ENCODE measurements at regions not wholly inside any gene's neighbourhood (a gene's known extent, or its start where the extent isn't known, plus 50 kb on each side); places are given as distances from the start of the nearest gene placed in this dataset.

GRCh38 chr14:25803386-25804018, 753.6 kb upstream of the STXBP6 start:
- TF ChIP-seq SUZ12 (IDR thresholded peaks at IDR 0.05), result no peak
- TF ChIP-seq ARNT (IDR thresholded peaks at IDR 0.05), result no peak
- no peak for TF ChIP-seq LEF1 (IDR thresholded peaks at IDR 0.05; ENCODE audit: borderline replicate concordance)
- no peak for TF ChIP-seq L3MBTL2 (conservative IDR thresholded peaks at IDR 0.05)
- TF ChIP-seq BHLHE40 (IDR thresholded peaks at IDR 0.05; ENCODE audit: borderline replicate concordance), result no peak
- no peak for TF ChIP-seq ELF4 (IDR thresholded peaks at IDR 0.05)
- TF ChIP-seq FOXK2 (IDR thresholded peaks at IDR 0.05), result no peak
- TF ChIP-seq HDGF (IDR thresholded peaks at IDR 0.05; ENCODE audit: borderline replicate concordance), result no peak
- TF ChIP-seq FOXA1 (IDR thresholded peaks at IDR 0.05), result no peak
- no peak for TF ChIP-seq FOXM1 (IDR thresholded peaks at IDR 0.05; ENCODE audit: borderline replicate concordance)
- TF ChIP-seq PKNOX1 (IDR thresholded peaks at IDR 0.05), result no peak
- TF ChIP-seq CTBP1 (IDR thresholded peaks at IDR 0.05; ENCODE audit: borderline replicate concordance), result no peak
- no peak for TF ChIP-seq NFRKB (IDR thresholded peaks at IDR 0.05)
- TF ChIP-seq TARDBP (IDR thresholded peaks at IDR 0.05), result no peak
- TF ChIP-seq ZNF384 (IDR thresholded peaks at IDR 0.05), result no peak
- TF ChIP-seq SP1 (IDR thresholded peaks at IDR 0.05), result no peak
- no peak for DNase-seq (ENCODE audit: extremely low spot score)
- ChIA-PET CTCF (interaction anchor here (0.5 kb wide), 1 partner anchor 288 kb away, joined by 3 read pairs; no protein-coding TSS in a partner anchor), POLR2A (no interaction called here)

DNA sequence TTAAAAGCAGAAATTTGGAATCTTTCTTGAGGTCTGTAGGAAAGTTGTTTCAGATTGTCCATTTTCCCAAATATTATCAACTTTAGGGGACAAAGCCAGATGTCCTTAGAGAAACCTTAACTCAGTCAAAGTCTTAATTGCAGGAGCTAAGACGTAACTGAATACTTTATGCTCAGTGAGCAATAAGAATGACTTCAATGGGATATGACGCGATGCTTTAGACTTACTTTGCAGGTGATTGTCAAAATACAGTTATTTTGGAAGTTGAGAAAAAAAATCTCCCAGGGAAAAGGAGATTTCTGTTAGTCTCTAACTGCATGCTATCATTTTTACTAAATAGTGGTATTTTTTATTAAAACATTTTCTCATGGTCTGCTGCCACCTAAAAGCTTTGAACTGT, 750.9 kb upstream of the STXBP6 start:
- no peak for DNase-seq (ENCODE audit: extremely low spot score)
- no peak for TF ChIP-seq CTBP1 (IDR thresholded peaks at IDR 0.05; ENCODE audit: borderline replicate concordance)
- no peak for TF ChIP-seq NFRKB (IDR thresholded peaks at IDR 0.05)
- no peak for TF ChIP-seq LEF1 (IDR thresholded peaks at IDR 0.05; ENCODE audit: borderline replicate concordance)
- ChIA-PET POLR2A (no interaction called here), CTCF (no interaction called here)

- DNase-seq (ENCODE audit: extremely low spot score), result no peak
- ChIA-PET CTCF (no interaction called here), POLR2A (no interaction called here)
- TF ChIP-seq L3MBTL2 (conservative IDR thresholded peaks at IDR 0.05), result no peak
- no peak for TF ChIP-seq ELF4 (IDR thresholded peaks at IDR 0.05)
- no peak for TF ChIP-seq BHLHE40 (IDR thresholded peaks at IDR 0.05; ENCODE audit: borderline replicate concordance)
- no peak for TF ChIP-seq ARNT (IDR thresholded peaks at IDR 0.05)
- TF ChIP-seq ZNF384 (IDR thresholded peaks at IDR 0.05), result no peak
- TF ChIP-seq LEF1 (IDR thresholded peaks at IDR 0.05; ENCODE audit: borderline replicate concordance), result no peak
- TF ChIP-seq SUZ12 (IDR thresholded peaks at IDR 0.05), result no peak
- TF ChIP-seq FOXA1 (IDR thresholded peaks at IDR 0.05), result no peak
Measured at GRCh38 chr14:25788252-25788651, 738.3 kb upstream of the STXBP6 start.

DNA sequence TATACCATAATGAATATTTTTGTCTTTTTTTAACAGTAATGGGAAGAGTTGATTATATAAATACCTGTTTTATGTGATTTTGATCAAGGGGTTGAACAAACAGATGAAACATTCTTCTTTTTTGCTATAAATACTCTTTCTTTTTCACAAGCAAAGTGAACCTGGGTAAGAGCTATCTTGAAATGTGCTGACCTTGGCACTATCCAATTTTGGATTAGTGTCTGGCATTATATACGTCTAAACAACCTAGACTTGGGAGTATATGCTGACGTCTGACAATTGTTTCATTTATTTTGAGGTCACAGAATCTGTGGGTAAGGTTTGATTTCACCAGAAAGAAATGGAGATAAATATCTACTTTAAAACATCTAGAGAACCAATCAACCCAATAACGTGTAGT, 716.0 kb upstream of the STXBP6 start:
- TF ChIP-seq FOXM1 (IDR thresholded peaks at IDR 0.05; ENCODE audit: borderline replicate concordance) (no peak), LEF1 (IDR thresholded peaks at IDR 0.05; ENCODE audit: borderline replicate concordance) (no peak), PKNOX1 (IDR thresholded peaks at IDR 0.05) (no peak), BHLHE40 (IDR thresholded peaks at IDR 0.05; ENCODE audit: borderline replicate concordance) (no peak), ELF4 (IDR thresholded peaks at IDR 0.05) (no peak), SUZ12 (IDR thresholded peaks at IDR 0.05) (no peak), L3MBTL2 (conservative IDR thresholded peaks at IDR 0.05) (no peak), FOXA1 (IDR thresholded peaks at IDR 0.05) (no peak), FOXK2 (IDR thresholded peaks at IDR 0.05) (no peak), HDGF (IDR thresholded peaks at IDR 0.05; ENCODE audit: borderline replicate concordance) (no peak), ARNT (IDR thresholded peaks at IDR 0.05) (no peak), SP1 (IDR thresholded peaks at IDR 0.05) (no peak), NFRKB (IDR thresholded peaks at IDR 0.05) (no peak), TARDBP (IDR thresholded peaks at IDR 0.05) (no peak), CTBP1 (IDR thresholded peaks at IDR 0.05; ENCODE audit: borderline replicate concordance) (no peak), ZNF384 (IDR thresholded peaks at IDR 0.05) (no peak)
- DNase-seq (ENCODE audit: extremely low spot score), result no peak
- CTCF ChIA-PET, result no interaction called here
- POLR2A ChIA-PET, result no interaction called here

DNA sequence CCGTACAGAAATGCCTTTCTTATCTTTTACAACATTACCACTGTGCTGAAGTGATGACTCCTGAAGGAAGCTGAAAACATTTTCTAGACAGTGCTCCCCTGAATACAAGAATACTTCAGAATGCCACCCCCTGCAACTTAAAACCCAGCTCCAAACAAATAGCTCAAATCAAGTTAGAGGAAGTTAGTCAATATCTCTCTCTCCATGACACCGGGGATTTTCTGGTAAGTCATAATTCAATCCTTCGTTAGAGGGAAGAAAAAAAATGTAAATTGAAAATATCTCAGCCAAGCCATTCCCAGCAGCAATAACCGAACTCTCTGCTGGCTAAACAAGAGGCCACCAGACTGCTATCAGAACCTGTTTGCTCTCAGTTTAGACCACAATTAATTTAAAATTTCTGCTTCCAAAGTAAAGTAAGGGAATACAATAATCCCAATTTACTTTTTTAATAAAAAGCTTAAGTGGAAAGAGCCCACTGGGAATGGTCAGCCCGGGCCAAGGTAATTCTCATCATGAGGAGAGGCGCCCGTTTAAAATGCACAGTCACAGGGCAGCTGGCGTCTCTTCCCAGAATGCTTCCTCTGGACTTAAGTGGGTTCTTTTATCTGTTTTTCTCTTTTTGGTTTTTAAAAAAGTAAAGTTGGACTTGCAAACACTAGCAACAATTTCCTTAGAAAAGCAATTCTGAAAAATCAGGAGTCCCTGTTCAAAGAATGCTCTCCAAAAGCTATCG, 710.1 kb upstream of the STXBP6 start:
- POLR2A ChIA-PET, result no interaction called here
- CTCF ChIA-PET, result no interaction called here
- DNase-seq (ENCODE audit: extremely low spot score), result no peak
- TF ChIP-seq FOXM1 (IDR thresholded peaks at IDR 0.05; ENCODE audit: borderline replicate concordance) (no peak), L3MBTL2 (conservative IDR thresholded peaks at IDR 0.05) (no peak), NFRKB (IDR thresholded peaks at IDR 0.05) (no peak), FOXA1 (IDR thresholded peaks at IDR 0.05) (no peak), TARDBP (IDR thresholded peaks at IDR 0.05) (no peak), HDGF (IDR thresholded peaks at IDR 0.05; ENCODE audit: borderline replicate concordance) (no peak), ELF4 (IDR thresholded peaks at IDR 0.05) (no peak), FOXK2 (IDR thresholded peaks at IDR 0.05) (no peak), LEF1 (IDR thresholded peaks at IDR 0.05; ENCODE audit: borderline replicate concordance) (no peak)

GRCh38 chr14:25759256-25759655, 709.3 kb upstream of the STXBP6 start:
- POLR2A ChIA-PET, result no interaction called here
- TF ChIP-seq LEF1 (IDR thresholded peaks at IDR 0.05; ENCODE audit: borderline replicate concordance), result no peak
- TF ChIP-seq SP1 (IDR thresholded peaks at IDR 0.05), result no peak
- no peak for TF ChIP-seq TARDBP (IDR thresholded peaks at IDR 0.05)
- CTCF ChIA-PET, result no interaction called here
- DNase-seq (ENCODE audit: extremely low spot score), result no peak

GRCh38 chr14:25757364-25757763, 707.4 kb upstream of the STXBP6 start:
- ChIA-PET POLR2A (no interaction called here), CTCF (no interaction called here)
- DNase-seq (ENCODE audit: extremely low spot score), result no peak
- no peak for TF ChIP-seq SP1 (IDR thresholded peaks at IDR 0.05)
- no peak for TF ChIP-seq ARNT (IDR thresholded peaks at IDR 0.05)
- no peak for TF ChIP-seq SUZ12 (IDR thresholded peaks at IDR 0.05)
- TF ChIP-seq FOXM1 (IDR thresholded peaks at IDR 0.05; ENCODE audit: borderline replicate concordance), result no peak
- TF ChIP-seq HDGF (IDR thresholded peaks at IDR 0.05; ENCODE audit: borderline replicate concordance), result no peak
- TF ChIP-seq TARDBP (IDR thresholded peaks at IDR 0.05), result no peak
- TF ChIP-seq ZNF384 (IDR thresholded peaks at IDR 0.05), result no peak
- TF ChIP-seq NFRKB (IDR thresholded peaks at IDR 0.05), result no peak
- no peak for TF ChIP-seq CTBP1 (IDR thresholded peaks at IDR 0.05; ENCODE audit: borderline replicate concordance)
- no peak for TF ChIP-seq BHLHE40 (IDR thresholded peaks at IDR 0.05; ENCODE audit: borderline replicate concordance)
- no peak for TF ChIP-seq FOXK2 (IDR thresholded peaks at IDR 0.05)
- no peak for TF ChIP-seq L3MBTL2 (conservative IDR thresholded peaks at IDR 0.05)

All from HEK293T (cell line).